ENCODE measurements at regions not wholly inside any gene's neighbourhood (a gene's known extent, or its start where the extent isn't known, plus 50 kb on each side); places are given as distances from the start of the nearest gene placed in this dataset.
A peak's percentile ranks its signal among the peaks of the same experiment; 100 is the strongest.

DNA sequence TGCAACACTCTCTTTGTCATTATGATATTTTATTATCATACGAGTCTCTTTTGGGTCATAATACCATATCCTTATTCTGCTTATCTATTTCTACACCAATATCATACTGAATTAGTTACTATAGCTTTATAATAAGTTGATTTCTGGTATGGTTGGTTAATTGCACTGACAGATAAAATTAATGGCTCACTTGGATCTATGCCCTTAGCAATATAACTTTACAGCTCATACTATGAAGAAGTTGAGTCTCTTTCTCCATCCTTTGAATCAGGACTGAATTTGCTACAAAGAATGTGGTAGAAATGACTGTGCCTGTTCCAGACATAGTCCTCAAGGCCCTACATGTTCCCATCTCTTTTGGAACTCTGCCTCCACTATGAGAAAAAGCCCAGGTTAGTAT is 139.7 kb upstream of the DYRK2 start:
- TF ChIP-seq, protein P1, sequence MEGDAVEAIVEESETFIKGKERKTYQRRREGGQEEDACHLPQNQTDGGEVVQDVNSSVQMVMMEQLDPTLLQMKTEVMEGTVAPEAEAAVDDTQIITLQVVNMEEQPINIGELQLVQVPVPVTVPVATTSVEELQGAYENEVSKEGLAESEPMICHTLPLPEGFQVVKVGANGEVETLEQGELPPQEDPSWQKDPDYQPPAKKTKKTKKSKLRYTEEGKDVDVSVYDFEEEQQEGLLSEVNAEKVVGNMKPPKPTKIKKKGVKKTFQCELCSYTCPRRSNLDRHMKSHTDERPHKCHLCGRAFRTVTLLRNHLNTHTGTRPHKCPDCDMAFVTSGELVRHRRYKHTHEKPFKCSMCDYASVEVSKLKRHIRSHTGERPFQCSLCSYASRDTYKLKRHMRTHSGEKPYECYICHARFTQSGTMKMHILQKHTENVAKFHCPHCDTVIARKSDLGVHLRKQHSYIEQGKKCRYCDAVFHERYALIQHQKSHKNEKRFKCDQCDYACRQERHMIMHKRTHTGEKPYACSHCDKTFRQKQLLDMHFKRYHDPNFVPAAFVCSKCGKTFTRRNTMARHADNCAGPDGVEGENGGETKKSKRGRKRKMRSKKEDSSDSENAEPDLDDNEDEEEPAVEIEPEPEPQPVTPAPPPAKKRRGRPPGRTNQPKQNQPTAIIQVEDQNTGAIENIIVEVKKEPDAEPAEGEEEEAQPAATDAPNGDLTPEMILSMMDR (IDR thresholded peaks at IDR 0.05; ENCODE audit: unreplicated experiment): no peak
- DNase-seq (ENCODE audit: low spot score in 2 of 2, unreplicated experiment in 2 of 2): no peak

DNA sequence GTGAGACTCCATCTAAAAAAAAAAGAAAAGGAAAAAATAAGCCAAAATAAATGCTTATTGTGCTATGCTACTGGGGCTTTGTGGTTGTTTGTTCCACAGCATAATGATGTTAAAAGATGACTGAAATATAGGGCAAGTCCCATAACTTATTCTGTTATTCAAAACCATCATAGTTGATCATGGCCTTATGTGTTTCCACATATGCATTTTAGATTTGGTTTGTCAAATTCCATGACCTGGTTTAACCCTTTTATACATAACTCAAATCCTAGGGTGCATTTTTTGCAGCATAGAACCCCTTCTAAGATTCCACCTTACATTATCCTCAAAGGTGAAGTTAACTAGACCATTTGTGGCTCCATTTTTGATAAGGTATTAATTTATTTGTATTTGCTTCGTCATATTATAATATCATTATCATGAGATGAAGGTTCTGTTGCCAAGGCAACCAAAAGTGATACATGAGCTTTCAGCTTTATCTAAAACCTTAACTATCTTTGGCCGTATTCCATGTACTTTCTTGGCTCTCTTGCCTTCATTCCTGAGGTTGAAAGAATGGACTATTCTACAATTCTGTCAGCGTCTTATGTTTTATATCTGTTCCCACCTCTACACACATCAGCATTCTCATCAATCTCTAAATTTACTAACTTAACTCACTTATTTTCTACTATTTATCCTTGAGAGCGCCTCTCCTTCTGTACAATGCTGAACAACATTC is 138.7 kb upstream of the DYRK2 start:
- TF ChIP-seq, protein P1 (IDR thresholded peaks at IDR 0.05; ENCODE audit: unreplicated experiment): no peak
- Mint-ChIP-seq H3K9me3 (no peaks in the 10 kb centered on the region), H3K27me3 (ENCODE audit: low read depth) (no peaks in the 10 kb centered on the region), H3K36me3 (no peaks in the 10 kb centered on the region), H3K4me1 (peaks cover 57% of the 10 kb centered on the region), H3K4me3 (no peak overlapping the region), H3K27ac (peak overlapping the region; percentile 26)
- no peak for DNase-seq (ENCODE audit: low spot score in 2 of 2, unreplicated experiment in 2 of 2)

More for the DNA sequence above, 139.7 kb upstream of the DYRK2 start:
- no peak overlapping the region for H3K4me3 Mint-ChIP-seq
- no peaks in the 10 kb centered on the region for H3K9me3 Mint-ChIP-seq
- H3K27ac Mint-ChIP-seq: no peak overlapping the region
- no peaks in the 10 kb centered on the region for H3K27me3 Mint-ChIP-seq (ENCODE audit: low read depth)
- H3K4me1 Mint-ChIP-seq: peaks cover 49% of the 10 kb centered on the region
- no peaks in the 10 kb centered on the region for H3K36me3 Mint-ChIP-seq

DNA sequence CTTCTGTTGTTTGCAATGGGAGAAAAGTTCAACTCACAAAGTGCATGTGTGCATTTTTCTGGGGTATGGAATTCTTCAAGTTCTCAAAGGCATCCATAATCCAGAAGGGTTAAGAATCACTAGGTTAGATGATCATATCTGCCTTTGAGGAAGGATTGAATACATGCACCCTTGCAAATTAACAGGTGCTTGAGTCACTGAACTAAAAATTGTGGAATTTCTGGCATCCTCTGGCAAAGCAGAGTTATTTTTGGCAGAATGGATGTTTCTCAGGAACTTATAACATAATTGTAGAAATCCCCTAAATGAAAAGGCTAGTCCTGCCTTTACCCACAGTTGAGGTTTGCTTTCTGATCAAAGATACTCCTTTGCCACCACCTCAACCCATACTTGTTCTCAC is 136.5 kb upstream of the DYRK2 start:
- Mint-ChIP-seq H3K27ac (no peak overlapping the region), H3K27me3 (ENCODE audit: low read depth) (no peaks in the 10 kb centered on the region), H3K9me3 (no peaks in the 10 kb centered on the region), H3K4me1 (peaks cover 62% of the 10 kb centered on the region), H3K4me3 (no peak overlapping the region), H3K36me3 (no peaks in the 10 kb centered on the region)
- TF ChIP-seq, protein P1 (IDR thresholded peaks at IDR 0.05; ENCODE audit: unreplicated experiment): no peak
- no peak for DNase-seq (ENCODE audit: low spot score in 2 of 2, unreplicated experiment in 2 of 2)

DNA sequence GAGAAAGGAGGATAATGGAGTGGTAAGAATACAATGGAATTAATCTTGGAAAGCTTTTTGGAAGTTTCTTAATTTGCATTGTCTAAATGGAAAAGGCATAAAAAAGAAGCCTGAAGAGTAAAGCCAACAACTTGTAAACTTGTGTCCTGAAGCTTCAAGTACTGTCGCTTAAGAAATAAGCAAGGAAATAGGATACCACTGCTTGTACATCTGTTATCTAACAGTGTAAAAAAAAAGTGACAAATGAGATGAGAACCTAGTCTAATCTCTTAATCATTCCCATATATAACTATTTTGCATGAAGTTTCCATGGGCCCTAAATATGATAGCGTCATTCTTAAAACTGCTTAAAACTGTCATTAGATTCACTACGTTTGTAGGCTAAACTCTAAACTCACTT is 134.0 kb upstream of the DYRK2 start:
- Mint-ChIP-seq H3K36me3 (no peaks in the 10 kb centered on the region), H3K4me3 (no peak overlapping the region), H3K9me3 (no peaks in the 10 kb centered on the region), H3K27me3 (ENCODE audit: low read depth) (no peaks in the 10 kb centered on the region), H3K4me1 (peaks cover 57% of the 10 kb centered on the region), H3K27ac (no peak overlapping the region)
- TF ChIP-seq, protein P1 (IDR thresholded peaks at IDR 0.05; ENCODE audit: unreplicated experiment): no peak
- DNase-seq (ENCODE audit: low spot score in 2 of 2, unreplicated experiment in 2 of 2): no peak

DNA sequence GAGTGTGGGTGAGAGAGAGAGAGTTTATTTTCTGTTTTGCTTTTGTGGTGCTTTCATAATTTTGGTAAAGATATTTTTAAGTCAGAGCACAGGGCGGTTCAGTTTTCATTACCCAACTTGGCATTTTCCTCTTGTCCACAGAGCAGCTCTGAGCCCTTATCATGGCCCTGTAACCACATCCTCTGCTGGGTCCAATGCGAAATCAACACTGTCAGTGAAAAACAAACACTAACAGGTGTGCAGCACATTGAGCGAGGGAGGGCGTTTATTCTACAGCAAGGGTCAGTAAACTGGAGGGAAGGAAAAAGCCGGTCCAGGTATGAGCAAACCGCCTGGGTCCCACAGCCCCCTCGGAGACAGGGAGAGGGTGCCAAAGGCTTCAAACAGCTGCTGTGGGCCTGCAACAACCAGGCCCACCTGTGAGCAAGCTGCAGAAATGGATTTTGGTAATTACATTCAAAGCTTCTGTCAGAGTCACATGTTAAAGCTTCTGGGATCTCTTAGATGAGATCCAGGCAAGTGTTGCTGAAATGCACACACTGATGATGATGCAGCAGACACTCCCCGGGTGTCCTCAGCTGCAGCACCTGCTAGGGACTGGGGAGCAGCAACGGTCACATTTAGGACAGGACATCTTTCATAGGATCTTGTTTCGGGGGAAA is 132.7 kb upstream of the DYRK2 start:
- DNase-seq (ENCODE audit: low spot score in 2 of 2, unreplicated experiment in 2 of 2): no peak
- no peaks in the 10 kb centered on the region for H3K36me3 Mint-ChIP-seq
- no peak overlapping the region for H3K27ac Mint-ChIP-seq
- H3K4me1 Mint-ChIP-seq: peaks cover 55% of the 10 kb centered on the region
- H3K4me3 Mint-ChIP-seq: no peak overlapping the region
- no peaks in the 10 kb centered on the region for H3K9me3 Mint-ChIP-seq
- TF ChIP-seq, protein P1 (IDR thresholded peaks at IDR 0.05; ENCODE audit: unreplicated experiment): no peak
- H3K27me3 Mint-ChIP-seq (ENCODE audit: low read depth): no peaks in the 10 kb centered on the region

Measured in mesothelial cell of epicardium (in vitro differentiated cells).